ENCODE measurements at regions not wholly inside any gene's neighbourhood (a gene's known extent, or its start where the extent isn't known, plus 50 kb on each side); places are given as distances from the start of the nearest gene placed in this dataset.

DNA sequence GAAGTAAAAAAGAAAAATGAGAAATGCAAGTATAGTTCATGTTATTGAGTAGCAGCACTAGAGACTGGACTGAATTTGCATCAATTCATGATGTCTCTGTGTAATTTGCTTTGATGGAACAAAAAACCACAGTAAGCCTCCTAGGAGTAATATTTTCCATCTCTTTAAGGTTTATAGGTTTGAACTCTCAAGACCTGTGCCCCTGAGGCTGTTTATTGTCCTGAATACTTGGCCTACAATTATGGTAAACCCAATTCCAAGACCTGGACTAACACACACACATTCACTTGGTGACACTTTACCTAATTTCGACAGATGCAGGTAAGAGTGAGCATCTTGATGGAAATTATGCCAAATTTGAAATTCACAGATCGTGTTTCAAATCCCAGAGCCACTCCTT, 71.8 kb upstream of the ZNF521 start:
- no peak for DNase-seq

DNA sequence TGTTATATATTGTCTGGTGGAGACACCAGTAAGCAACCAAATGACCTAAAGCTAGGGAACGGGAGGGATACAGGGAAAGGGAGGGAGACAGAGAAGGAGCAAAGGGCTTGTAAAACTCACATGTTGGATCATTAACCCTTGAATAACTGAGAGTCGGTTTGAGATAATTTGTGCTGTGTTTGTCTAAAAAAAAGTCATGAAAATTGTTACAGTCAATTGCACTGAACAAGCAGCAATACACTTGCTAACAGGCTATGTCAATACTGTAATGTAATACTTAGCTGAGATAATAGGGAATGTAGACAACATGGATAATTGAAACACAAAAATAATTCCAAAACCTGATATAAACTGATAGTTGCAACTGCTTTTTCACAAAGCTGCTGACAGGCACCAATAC, 71.3 kb upstream of the ZNF521 start:
- DNase-seq = no peak

DNA sequence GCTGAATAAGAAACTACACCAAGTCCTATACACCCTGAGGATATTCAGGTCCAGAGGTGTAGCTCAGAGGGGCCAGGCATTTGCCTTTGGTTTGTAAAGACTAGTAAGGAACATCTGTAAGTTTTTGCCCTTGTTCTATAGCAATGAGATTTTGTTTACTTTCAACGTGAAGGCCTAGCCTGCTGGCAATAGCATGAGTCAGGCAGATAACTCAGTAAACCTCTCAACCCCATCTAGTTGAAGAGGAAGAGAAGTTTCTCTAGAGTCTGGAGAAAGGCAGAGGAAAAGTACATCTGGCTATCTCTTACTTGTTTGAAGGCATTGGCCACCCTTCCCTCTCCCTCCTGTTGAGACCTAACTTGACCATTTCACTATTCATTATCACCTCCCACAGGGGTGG, 70.3 kb upstream of the ZNF521 start:
- no peak for DNase-seq

DNA sequence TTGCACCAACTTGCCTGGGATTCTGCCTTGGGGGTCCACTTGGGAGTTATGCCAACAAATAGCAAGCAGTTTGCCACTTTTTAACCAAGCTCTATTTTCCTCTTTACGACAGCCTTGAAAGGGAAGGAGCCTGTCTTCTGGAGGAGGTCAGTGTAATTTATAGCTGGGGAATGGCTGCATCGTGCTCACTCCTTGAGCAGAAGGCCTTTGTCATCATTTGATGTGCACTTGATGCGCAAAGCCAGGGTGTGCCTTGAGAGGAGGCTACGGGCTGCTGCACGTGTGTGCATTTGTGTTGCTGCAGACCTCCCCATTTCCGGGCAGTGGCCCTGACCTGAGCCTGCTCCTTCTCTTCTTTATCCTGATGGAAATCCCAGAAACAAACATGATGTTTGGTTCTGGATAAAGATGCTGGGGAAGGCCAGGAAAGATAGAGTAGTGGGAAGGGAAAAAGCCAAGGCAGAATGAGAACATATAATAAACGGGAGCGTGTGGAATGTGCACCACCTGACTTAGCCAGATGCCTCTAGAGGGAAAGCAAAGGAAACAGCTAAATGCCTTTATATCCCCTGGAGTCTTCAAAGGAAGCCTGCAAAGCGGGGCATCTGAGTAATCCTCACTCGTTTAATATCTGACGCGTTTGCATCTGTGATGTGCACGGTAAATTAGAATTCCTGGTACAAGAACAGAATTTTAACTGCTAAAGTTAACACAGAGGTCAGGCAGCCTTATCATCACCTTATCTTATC, 68.3 kb upstream of the ZNF521 start:
- no peak for DNase-seq

DNA sequence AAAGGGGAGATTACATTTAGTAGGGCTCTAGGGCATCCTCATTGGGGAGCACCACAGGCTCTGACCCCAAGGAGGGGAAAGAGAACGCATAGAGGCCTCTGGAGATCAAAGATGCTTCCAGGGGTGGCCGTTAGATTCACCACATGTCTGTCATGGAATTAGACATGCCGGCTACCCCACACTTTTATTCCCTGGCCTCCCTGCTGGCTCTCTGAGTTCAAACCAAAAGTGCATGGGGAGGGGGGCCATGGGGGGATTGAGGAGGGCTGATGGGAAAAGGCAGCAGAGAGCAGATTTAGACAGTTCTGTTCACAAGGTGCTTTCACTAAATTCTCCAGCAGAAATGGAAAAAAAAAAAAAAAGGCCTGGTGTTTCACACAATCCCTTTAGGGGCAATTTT, 64.4 kb upstream of the ZNF521 start:
- no peak for DNase-seq

DNA sequence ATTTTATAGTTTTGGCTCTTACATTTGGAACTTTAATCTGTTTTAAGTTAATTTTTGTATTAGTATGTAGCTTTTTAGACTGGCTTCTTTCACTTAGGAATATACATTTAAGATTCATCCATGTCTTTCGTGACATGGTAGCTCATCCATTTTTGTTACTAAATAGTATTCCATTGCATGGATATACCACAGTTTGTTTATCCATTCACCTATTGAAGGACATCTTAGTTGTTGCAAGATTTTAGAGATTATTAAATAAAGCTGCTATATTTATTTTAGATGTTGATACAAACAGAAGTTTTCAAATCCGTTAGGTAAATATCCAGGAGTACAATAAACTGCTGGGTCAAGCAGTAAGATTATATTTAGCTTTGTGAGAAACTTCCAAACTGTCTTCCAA, 58.0 kb upstream of the ZNF521 start:
- no peak for DNase-seq

DNA sequence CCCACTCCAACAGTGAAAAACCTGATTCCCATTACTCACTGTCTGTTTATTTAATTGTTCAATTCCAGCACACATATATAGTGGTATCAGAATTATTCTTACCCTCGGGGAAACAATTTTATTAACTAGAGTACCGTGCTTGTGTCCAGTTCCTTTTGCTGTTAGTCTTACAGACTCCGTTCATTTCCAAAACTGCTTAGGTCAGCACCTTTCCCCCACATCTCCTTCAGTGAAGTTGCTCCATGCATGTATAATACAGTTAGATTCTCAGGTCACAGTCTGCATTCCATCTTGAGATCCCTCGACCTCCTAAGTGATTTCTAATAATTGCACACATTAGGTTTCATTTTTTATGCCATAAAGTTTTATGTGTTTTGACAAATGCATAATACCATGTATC, 56.3 kb upstream of the ZNF521 start:
- no peak for DNase-seq
